ENCODE measurements at regions not wholly inside any gene's neighbourhood (a gene's known extent, or its start where the extent isn't known, plus 50 kb on each side); places are given as distances from the start of the nearest gene placed in this dataset.

- TF ChIP-seq CTCF (IDR thresholded peaks at IDR 0.05): no peak
- TF ChIP-seq POLR2AphosphoS5 (IDR thresholded peaks at IDR 0.05; ENCODE audit: insufficient read depth in 1 of 2, low read depth in 1 of 2): no peak
- TF ChIP-seq POLR2A (IDR thresholded peaks at IDR 0.05): no peak
These were observed 78.1 kb downstream of the BLID start for GRCh38 chr11:122037911-122038310.

Measured in vagina (tissue), 2 donors.